H1 (cell line): ENCODE measurements at regions not wholly inside any gene's neighbourhood (a gene's known extent, or its start where the extent isn't known, plus 50 kb on each side); places are given as distances from the start of the nearest gene placed in this dataset.

Experiments
- CTCF ChIA-PET: fragments of 300-600 bp; sonication (Branson Sonifier 250); formaldehyde crosslinking; loops from one replicate; lab custom pipeline; 2021; ENCODE audit not compliant: partially characterized antibody; lab: Charles Lee
- POLR2A ChIA-PET: fragments of 300-600 bp; sonication (Branson Sonifier 250); formaldehyde crosslinking; loops from one replicate; lab custom pipeline; 2021; ENCODE audit warnings: inconsistent platforms; ENCODE audit not compliant: partially characterized antibody; lab: Charles Lee
- DNase-seq, 2 experiments: peaks; one replicate each; pipeline versions ENCODE4 v3.0.0 to v3.0.0-alpha.2; 2010 to 2022; ENCODE audit warnings: low spot score in 2 of 2, low read depth in 1 of 2, mixed read lengths in 1 of 2
- FAIRE-seq: peaks from 2 replicates; lab custom pipeline; 2011; peaks lifted over from hg19 to GRCh38; lab: Jason Lieb, UNC
- H2AFZ ChIP-seq: 2 replicates; pipeline ENCODE4 v1.8.1; 2012; ENCODE audit warnings: low read length, inconsistent platforms
- H2AK5ac ChIP-seq: 2 replicates; pipeline ENCODE4 v1.6.1; 2013; ENCODE audit warnings: low read depth, low read length
- H2BK120ac ChIP-seq: replicated peaks from 2 replicates; pipeline ENCODE3; 2013; ENCODE audit warnings: low read depth, low read length, inconsistent platforms
- H2BK12ac ChIP-seq: 2 replicates; pipeline ENCODE4 v1.6.1; 2013; ENCODE audit warnings: low read depth, low read length
- H2BK15ac ChIP-seq: 2 replicates; pipeline ENCODE4 v1.6.1; 2013; ENCODE audit warnings: low read length
- H2BK20ac ChIP-seq: 2 replicates; pipeline ENCODE4 v1.6.1; 2013; ENCODE audit warnings: low read length
- H2BK5ac ChIP-seq: 2 replicates; pipeline ENCODE4 v1.6.1; 2013; ENCODE audit warnings: low read depth, low read length
- H3K14ac ChIP-seq: 2 replicates; pipeline ENCODE4 v1.6.1; 2013; ENCODE audit warnings: inconsistent platforms; ENCODE audit not compliant: insufficient read length
- H3K18ac ChIP-seq: 2 replicates; pipeline ENCODE4 v1.6.1; 2013; ENCODE audit warnings: low read length; ENCODE audit errors: extremely low read depth
- H3K23ac ChIP-seq: 2 replicates; pipeline ENCODE4 v1.6.1; 2013; ENCODE audit warnings: inconsistent platforms; ENCODE audit not compliant: insufficient read length
- H3K23me2 ChIP-seq: 2 replicates; pipeline ENCODE4 v1.6.1; 2013; ENCODE audit warnings: low read depth, low read length
- H3K27ac ChIP-seq: 2 replicates; pipeline ENCODE4 v1.6.1; 2011; ENCODE audit warnings: low read depth, low read length, inconsistent platforms
- H3K27me3 ChIP-seq, 4 experiments: replicated peaks in 1 of 4; 1 replicate in 1 of 4; 2 replicates in 3 of 4; pipeline versions ENCODE4 v1.6.1 to v1.8.1; 2011 to 2013; ENCODE audit warnings: low read length in 3 of 4, mild to moderate bottlenecking in 3 of 4, inconsistent platforms in 2 of 4, mixed read lengths in 2 of 4, moderate library complexity in 1 of 4; ENCODE audit not compliant: control insufficient read depth in 3 of 4, insufficient read depth in 3 of 4; ENCODE audit errors: extremely low read depth in 1 of 4
- H3K36me3 ChIP-seq, 4 experiments: 2 replicates each; pipeline versions ENCODE4 v1.6.1 to v1.8.1; 2011 to 2013; ENCODE audit warnings: mild to moderate bottlenecking in 4 of 4, low read length in 3 of 4, moderate library complexity in 2 of 4, control low read depth in 1 of 4, inconsistent platforms in 1 of 4; ENCODE audit not compliant: insufficient read depth in 4 of 4, control insufficient read depth in 2 of 4
- H3K4ac ChIP-seq: replicated peaks from 2 replicates; pipeline ENCODE3; 2013; ENCODE audit warnings: low read length, low read depth, mixed read lengths, inconsistent platforms; ENCODE audit not compliant: insufficient read length
- H3K4me1 ChIP-seq, 4 experiments: replicated peaks in 1 of 4; 1 replicate in 1 of 4; 2 replicates in 3 of 4; pipeline versions ENCODE4 v1.6.1 to v1.8.1; 2011 to 2013; ENCODE audit warnings: low read length in 3 of 4, inconsistent platforms in 2 of 4, mixed read lengths in 1 of 4; ENCODE audit not compliant: insufficient read depth in 4 of 4, control insufficient read depth in 3 of 4
- H3K4me2 ChIP-seq, 2 experiments: 2 replicates each; pipeline versions ENCODE4 v1.6.1 to v1.8.1; 2011 to 2013; ENCODE audit warnings: low read depth in 2 of 2, low read length in 2 of 2, control low read depth in 1 of 2, inconsistent platforms in 1 of 2, mild to moderate bottlenecking in 1 of 2; ENCODE audit not compliant: insufficient read depth in 1 of 2
- H3K4me3 ChIP-seq, 4 experiments: fragments of 200-600, 300-600 bp in 1 of 4; sonication (generic), shearing (Covaris generic), sonication (Bioruptor Twin) in 1 of 4; 2 replicates each; pipeline versions ENCODE4 v1.5.1 to v1.8.1; 2011 to 2016; ENCODE audit warnings: low read length in 4 of 4, low read depth in 3 of 4, control low read depth in 2 of 4, inconsistent platforms in 2 of 4, mild to moderate bottlenecking in 2 of 4, mixed read lengths in 1 of 4, moderate library complexity in 1 of 4; ENCODE audit not compliant: insufficient read depth in 2 of 4; ENCODE audit errors: extremely low read depth in 1 of 4
- H3K56ac ChIP-seq: replicated peaks from 2 replicates; pipeline ENCODE3; 2013; ENCODE audit warnings: low read depth, mild to moderate bottlenecking, mixed read lengths, low read length, inconsistent platforms; ENCODE audit not compliant: insufficient read length
- H3K79me1 ChIP-seq: 2 replicates; pipeline ENCODE4 v1.6.1; 2013; ENCODE audit warnings: low read depth, low read length, control low read depth
- H3K79me2 ChIP-seq, 2 experiments: 2 replicates each; pipeline versions ENCODE4 v1.6.1 to v1.8.1; 2012 to 2013; ENCODE audit warnings: low read length in 2 of 2, mild to moderate bottlenecking in 2 of 2, inconsistent platforms in 1 of 2; ENCODE audit not compliant: insufficient read depth in 2 of 2, control insufficient read depth in 1 of 2
- H3K9ac ChIP-seq, 4 experiments: replicated peaks in 1 of 4; 1 replicate in 1 of 4; 2 replicates in 3 of 4; pipeline versions ENCODE4 v1.6.1 to v1.8.1; 2011 to 2013; ENCODE audit warnings: low read depth in 3 of 4, low read length in 3 of 4, control low read depth in 2 of 4, mild to moderate bottlenecking in 2 of 4, moderate library complexity in 2 of 4, inconsistent platforms in 1 of 4; ENCODE audit errors: extremely low read depth in 1 of 4
- H3K9me3 ChIP-seq, 2 experiments: 2 replicates each; pipeline versions ENCODE4 v1.6.1 to v1.8.1; 2012 to 2013; ENCODE audit warnings: mild to moderate bottlenecking in 2 of 2, moderate library complexity in 2 of 2, control low read depth in 1 of 2, inconsistent platforms in 1 of 2, low read depth in 1 of 2, low read length in 1 of 2, mixed read lengths in 1 of 2; ENCODE audit not compliant: insufficient read depth in 2 of 2
- H4K20me1 ChIP-seq, 2 experiments: replicated peaks in 1 of 2; 2 replicates each; pipeline versions ENCODE3 to v1.8.1; 2011 to 2013; ENCODE audit warnings: inconsistent platforms in 2 of 2, low read length in 2 of 2, mild to moderate bottlenecking in 1 of 2; ENCODE audit not compliant: insufficient read depth in 2 of 2, control insufficient read depth in 1 of 2
- H4K5ac ChIP-seq: 2 replicates; pipeline ENCODE4 v1.6.1; 2013; ENCODE audit warnings: low read length, low read depth, mixed read lengths, inconsistent platforms; ENCODE audit not compliant: insufficient read length
- H4K8ac ChIP-seq: 2 replicates; pipeline ENCODE4 v1.8.0; 2013; ENCODE audit warnings: mild to moderate bottlenecking, moderate library complexity, low read length, inconsistent platforms; ENCODE audit not compliant: insufficient read depth; ENCODE audit errors: extremely low read depth
- H4K91ac ChIP-seq: replicated peaks from 2 replicates; pipeline ENCODE3; 2013; ENCODE audit warnings: low read length, mixed read lengths, inconsistent platforms; ENCODE audit not compliant: insufficient read length
- BACH1 ChIP-seq: IDR thresholded peaks from 2 replicates; pipeline ENCODE4 v1.6.1; 2012; ENCODE audit warnings: low read length, improper control_type of control experiment
- CEBPB ChIP-seq: IDR thresholded peaks from 2 replicates; pipeline ENCODE4 v1.6.1; 2012; ENCODE audit warnings: low read depth, low read length
- CHD1 ChIP-seq: IDR thresholded peaks from 2 replicates; pipeline ENCODE4 v1.6.1; 2012; ENCODE audit warnings: low read depth, low read length, improper control_type of control experiment
- CREB1 ChIP-seq: IDR thresholded peaks from 2 replicates; pipeline ENCODE4 v1.6.1; 2012; ENCODE audit warnings: inconsistent platforms
- CTBP2 ChIP-seq: IDR thresholded peaks from 2 replicates; pipeline ENCODE4 v1.7.0; 2011; ENCODE audit warnings: borderline replicate concordance, mild to moderate bottlenecking, moderate library complexity, mixed read lengths, low read length; ENCODE audit not compliant: insufficient read depth, insufficient read length
- FOSL1 ChIP-seq: IDR thresholded peaks from 2 replicates; pipeline ENCODE4 v1.6.1; 2011; ENCODE audit warnings: mild to moderate bottlenecking, low read depth, low read length, moderate library complexity; ENCODE audit not compliant: insufficient read depth
- KDM4A ChIP-seq: IDR thresholded peaks from one replicate; pipeline ENCODE4 v1.7.1; 2012; ENCODE audit warnings: low read depth, mild to moderate bottlenecking, moderate library complexity, low read length, inconsistent platforms; ENCODE audit not compliant: severe bottlenecking
- POLR2AphosphoS5 ChIP-seq: IDR thresholded peaks from 2 replicates; pipeline ENCODE4 v1.6.1; 2011; ENCODE audit warnings: low read depth, low read length
- POU5F1 ChIP-seq: IDR thresholded peaks from 2 replicates; pipeline ENCODE4 v1.6.1; 2011; ENCODE audit warnings: low read depth, mild to moderate bottlenecking, low read length, moderate library complexity
- SRF ChIP-seq: IDR thresholded peaks from 2 replicates; pipeline ENCODE4 v1.6.1; 2011; ENCODE audit warnings: mild to moderate bottlenecking, low read depth, low read length, moderate library complexity
- TCF12 ChIP-seq: IDR thresholded peaks from 2 replicates; pipeline ENCODE4 v1.6.1; 2011; ENCODE audit warnings: low read depth, mild to moderate bottlenecking, low read length
- YY1 ChIP-seq: IDR thresholded peaks from 2 replicates; pipeline ENCODE4 v1.6.1; 2011; ENCODE audit warnings: low read depth, mild to moderate bottlenecking, low read length
- WGBS, 2 experiments: shearing (Covaris generic) in 1 of 2; methylation state at CpG; one replicate each; pipeline versions ENCODE4 v1.1.6 to v1.1.7; 2013 to 2015; ENCODE audit warnings: low lambda C conversion rate in 2 of 2, mixed read lengths in 2 of 2, inconsistent platforms in 1 of 2, low coverage in 1 of 2, missing lambda C conversion rate in 1 of 2; ENCODE audit not compliant: insufficient replicate concordance in 2 of 2, insufficient coverage in 1 of 2, insufficient read length in 1 of 2; ENCODE audit errors: extremely low coverage in 1 of 2, missing lambda C conversion rate in 1 of 2; 5-methylcytosine and 5-hydroxymethylcytosine counted together
- TF ChIP-seq, protein P1 (sequence below), 3 experiments: IDR thresholded peaks; 1 replicate in 2 of 3; 2 replicates in 1 of 3; pipeline versions ENCODE4 v1.5.1 to v1.6.1; 2011; ENCODE audit warnings: low read length in 3 of 3, mild to moderate bottlenecking in 3 of 3, inconsistent platforms in 2 of 3, low read depth in 1 of 3, moderate library complexity in 1 of 3; ENCODE audit not compliant: insufficient read depth in 1 of 3; ENCODE audit errors: control extremely low read depth in 1 of 3

DNA sequence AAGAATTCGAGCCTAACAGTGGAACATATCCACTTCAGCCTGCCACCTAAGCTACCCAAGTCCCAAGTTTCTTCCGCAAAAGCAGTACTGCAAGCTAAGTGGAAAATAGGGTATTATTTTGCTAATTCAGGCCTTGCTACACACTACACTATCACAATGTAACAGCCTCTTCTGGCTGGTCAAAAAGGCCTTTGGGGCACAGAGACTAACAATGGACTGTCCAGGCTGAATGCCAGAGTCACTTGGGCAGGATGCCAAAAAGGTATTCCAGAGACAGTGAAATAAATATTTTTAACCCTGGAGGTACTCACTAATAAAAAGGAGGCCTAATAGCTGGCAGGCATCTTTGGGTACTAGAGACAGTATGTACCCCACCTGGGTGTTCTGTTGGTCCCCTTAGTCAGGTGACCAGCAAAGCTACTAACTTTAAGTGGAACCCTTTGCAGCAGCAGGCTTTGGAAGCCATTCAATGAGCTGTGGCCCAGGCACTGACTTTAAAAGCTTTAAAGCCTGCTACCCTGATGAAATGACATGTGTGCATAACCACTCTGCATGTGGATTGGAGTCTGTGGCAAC, 692.1 kb downstream of the HTR1B start:
- Histone ChIP-seq H2BK20ac (no peak overlapping the region), H3K23me2 (no peaks in the 10 kb centered on the region), H3K36me3 (no peaks in the 10 kb centered on the region)
- no peak for TF ChIP-seq POU5F1
- TF ChIP-seq YY1 = no peak
- TF ChIP-seq CREB1 = no peak
- TF ChIP-seq, protein P1, sequence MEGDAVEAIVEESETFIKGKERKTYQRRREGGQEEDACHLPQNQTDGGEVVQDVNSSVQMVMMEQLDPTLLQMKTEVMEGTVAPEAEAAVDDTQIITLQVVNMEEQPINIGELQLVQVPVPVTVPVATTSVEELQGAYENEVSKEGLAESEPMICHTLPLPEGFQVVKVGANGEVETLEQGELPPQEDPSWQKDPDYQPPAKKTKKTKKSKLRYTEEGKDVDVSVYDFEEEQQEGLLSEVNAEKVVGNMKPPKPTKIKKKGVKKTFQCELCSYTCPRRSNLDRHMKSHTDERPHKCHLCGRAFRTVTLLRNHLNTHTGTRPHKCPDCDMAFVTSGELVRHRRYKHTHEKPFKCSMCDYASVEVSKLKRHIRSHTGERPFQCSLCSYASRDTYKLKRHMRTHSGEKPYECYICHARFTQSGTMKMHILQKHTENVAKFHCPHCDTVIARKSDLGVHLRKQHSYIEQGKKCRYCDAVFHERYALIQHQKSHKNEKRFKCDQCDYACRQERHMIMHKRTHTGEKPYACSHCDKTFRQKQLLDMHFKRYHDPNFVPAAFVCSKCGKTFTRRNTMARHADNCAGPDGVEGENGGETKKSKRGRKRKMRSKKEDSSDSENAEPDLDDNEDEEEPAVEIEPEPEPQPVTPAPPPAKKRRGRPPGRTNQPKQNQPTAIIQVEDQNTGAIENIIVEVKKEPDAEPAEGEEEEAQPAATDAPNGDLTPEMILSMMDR (IDR thresholded peaks at IDR 0.05; ENCODE audit: control extremely low read depth in 1 of 3, insufficient read depth in 1 of 3, low read depth in 1 of 3, low read length in 3 of 3) = no peak
- no peak for TF ChIP-seq CEBPB
- TF ChIP-seq SRF = no peak
- no peak for TF ChIP-seq TCF12
- TF ChIP-seq CTBP2 = no peak
- TF ChIP-seq FOSL1 = no peak
- no peak for TF ChIP-seq POLR2AphosphoS5
- no peak for TF ChIP-seq KDM4A
- TF ChIP-seq CHD1 = no peak
- TF ChIP-seq BACH1 = no peak
- TF ChIP-seq, all 59 proteins: peak for 0
- CTCF ChIA-PET = no interaction called here
- DNase-seq (no peak), FAIRE-seq (no peak)
- no peak overlapping the region for H3K18ac ChIP-seq
- no peaks in the 10 kb centered on the region for H3K9me3 ChIP-seq
- H3K27ac ChIP-seq = no peak overlapping the region
- H2AFZ ChIP-seq = no peak overlapping the region
- H3K27me3 ChIP-seq = no peaks in the 10 kb centered on the region
- H4K91ac ChIP-seq = no peak overlapping the region
- no peaks in the 10 kb centered on the region for H3K79me2 ChIP-seq
- H4K5ac ChIP-seq = no peak overlapping the region
- POLR2A ChIA-PET = no interaction called here
- peaks cover 0 to 1% of the 10 kb centered on the region in 2 experiments for H4K20me1 ChIP-seq
- H3K79me1 ChIP-seq = peaks cover 2% of the 10 kb centered on the region; the same call in 1 of the 2 replicates
- no peak overlapping the region for H3K4ac ChIP-seq
- H2BK12ac ChIP-seq = no peak overlapping the region
- no peak overlapping the region for H2BK120ac ChIP-seq
- no peak overlapping the region for H3K23ac ChIP-seq
- H4K8ac ChIP-seq = no peak overlapping the region
- H3K56ac ChIP-seq = no peak overlapping the region
- H3K4me3 ChIP-seq = no peak overlapping the region
- no peak overlapping the region for H2BK5ac ChIP-seq
- no peaks in the 10 kb centered on the region for H3K4me1 ChIP-seq
- H3K4me2 ChIP-seq = no peak overlapping the region
- no peak overlapping the region for H3K9ac ChIP-seq
- H2BK15ac ChIP-seq = no peak overlapping the region
- 91% methylated on average over 2 of the region's 2 CpGs; no CpG with 5 or more reads in 1 of the 2 experiments for WGBS, 2 experiments
- no peak overlapping the region for H2AK5ac ChIP-seq
- no peak overlapping the region for H3K14ac ChIP-seq
